Parathyroid adenoma (tissue), 2 donors: ENCODE measurements at regions not wholly inside any gene's neighbourhood (a gene's known extent, or its start where the extent isn't known, plus 50 kb on each side); places are given as distances from the start of the nearest gene placed in this dataset.

Experiments
- H2AFZ ChIP-seq: fragments of 300-600 bp; sonication (generic); one replicate; pipeline ENCODE4 v1.7.0; 2017; ENCODE audit warnings: antibody characterized with exemption, mild to moderate bottlenecking
- H3K27ac ChIP-seq: fragments of 300-600 bp; sonication (generic); one replicate; pipeline ENCODE4 v1.7.0; 2017
- H3K27me3 ChIP-seq: fragments of 300-600 bp; sonication (generic); one replicate; pipeline ENCODE4 v1.7.0; 2017; ENCODE audit warnings: low read length; ENCODE audit not compliant: control insufficient read depth, insufficient read depth
- H3K36me3 ChIP-seq: fragments of 300-600 bp; sonication (generic); one replicate; pipeline ENCODE4 v1.7.0; 2017; ENCODE audit warnings: low read length; ENCODE audit not compliant: control insufficient read depth, insufficient read depth
- H3K4me1 ChIP-seq: fragments of 300-600 bp; sonication (generic); one replicate; pipeline ENCODE4 v1.7.0; 2017; ENCODE audit warnings: control low read depth
- H3K4me2 ChIP-seq: fragments of 300-600 bp; sonication (generic); one replicate; pipeline ENCODE4 v1.7.0; 2017; ENCODE audit warnings: low read length
- H3K4me3 ChIP-seq: fragments of 300-600 bp; sonication (generic); one replicate; pipeline ENCODE4 v1.7.0; 2017; ENCODE audit warnings: low read depth, low read length
- H3K79me2 ChIP-seq: fragments of 300-600 bp; sonication (generic); one replicate; pipeline ENCODE4 v1.7.0; 2017; ENCODE audit warnings: control low read depth
- H3K9ac ChIP-seq: fragments of 300-600 bp; sonication (generic); one replicate; pipeline ENCODE4 v1.7.0; 2017; ENCODE audit warnings: mild to moderate bottlenecking
- H3K9me3 ChIP-seq: fragments of 300-600 bp; sonication (generic); one replicate; pipeline ENCODE4 v1.7.0; 2017; ENCODE audit warnings: low read length; ENCODE audit not compliant: control insufficient read depth
- TF ChIP-seq, protein P1 (sequence below): fragments of 300-600 bp; sonication (generic); IDR thresholded peaks from one replicate; pipeline ENCODE4 v1.7.0; 2017; ENCODE audit warnings: antibody characterized with exemption, mild to moderate bottlenecking
- donor health status: primary hyperparathyroidism.

DNA sequence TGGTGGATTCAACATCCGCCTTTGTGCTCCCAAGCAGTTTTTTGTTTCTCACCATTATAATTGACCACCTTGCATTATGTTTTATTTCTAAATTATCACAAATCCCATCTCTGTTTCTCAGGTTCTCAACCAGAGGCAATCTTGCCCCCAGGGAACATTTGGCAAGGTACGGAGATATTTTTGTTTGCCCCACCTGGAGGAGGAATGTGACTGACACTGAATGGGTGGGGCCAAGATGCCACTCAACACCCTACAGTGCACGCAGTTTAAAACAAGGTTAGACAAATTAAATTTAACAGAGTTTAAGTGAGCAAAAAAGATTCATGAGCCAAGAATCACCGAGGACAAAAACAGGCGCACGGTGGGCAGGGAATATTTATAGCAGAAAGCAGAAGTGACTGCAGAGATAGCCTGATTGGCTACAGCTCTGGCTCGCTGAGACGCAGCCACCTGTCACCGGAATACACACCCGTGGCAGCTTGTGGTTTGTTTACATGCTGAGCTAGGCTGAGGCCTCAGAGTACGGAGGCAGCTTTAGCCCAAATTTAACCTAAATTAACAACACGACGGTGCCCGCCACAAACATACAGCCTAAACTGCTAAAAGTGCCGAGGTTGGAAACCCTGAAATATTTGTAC, 150.0 kb upstream of the ALKAL2 start:
- H3K9ac ChIP-seq, result no peak overlapping the region
- no peaks in the 10 kb centered on the region for H3K79me2 ChIP-seq
- no peak overlapping the region for H2AFZ ChIP-seq
- no peaks in the 10 kb centered on the region for H3K4me1 ChIP-seq
- H3K4me2 ChIP-seq, result peak overlapping the region; percentile 50
- H3K36me3 ChIP-seq, result no peaks in the 10 kb centered on the region
- no peaks in the 10 kb centered on the region for H3K27me3 ChIP-seq
- TF ChIP-seq, protein P1, sequence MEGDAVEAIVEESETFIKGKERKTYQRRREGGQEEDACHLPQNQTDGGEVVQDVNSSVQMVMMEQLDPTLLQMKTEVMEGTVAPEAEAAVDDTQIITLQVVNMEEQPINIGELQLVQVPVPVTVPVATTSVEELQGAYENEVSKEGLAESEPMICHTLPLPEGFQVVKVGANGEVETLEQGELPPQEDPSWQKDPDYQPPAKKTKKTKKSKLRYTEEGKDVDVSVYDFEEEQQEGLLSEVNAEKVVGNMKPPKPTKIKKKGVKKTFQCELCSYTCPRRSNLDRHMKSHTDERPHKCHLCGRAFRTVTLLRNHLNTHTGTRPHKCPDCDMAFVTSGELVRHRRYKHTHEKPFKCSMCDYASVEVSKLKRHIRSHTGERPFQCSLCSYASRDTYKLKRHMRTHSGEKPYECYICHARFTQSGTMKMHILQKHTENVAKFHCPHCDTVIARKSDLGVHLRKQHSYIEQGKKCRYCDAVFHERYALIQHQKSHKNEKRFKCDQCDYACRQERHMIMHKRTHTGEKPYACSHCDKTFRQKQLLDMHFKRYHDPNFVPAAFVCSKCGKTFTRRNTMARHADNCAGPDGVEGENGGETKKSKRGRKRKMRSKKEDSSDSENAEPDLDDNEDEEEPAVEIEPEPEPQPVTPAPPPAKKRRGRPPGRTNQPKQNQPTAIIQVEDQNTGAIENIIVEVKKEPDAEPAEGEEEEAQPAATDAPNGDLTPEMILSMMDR, result no peak
- no peaks in the 10 kb centered on the region for H3K9me3 ChIP-seq
- no peak overlapping the region for H3K27ac ChIP-seq
- H3K4me3 ChIP-seq, result peak overlapping the region; percentile 11

DNA sequence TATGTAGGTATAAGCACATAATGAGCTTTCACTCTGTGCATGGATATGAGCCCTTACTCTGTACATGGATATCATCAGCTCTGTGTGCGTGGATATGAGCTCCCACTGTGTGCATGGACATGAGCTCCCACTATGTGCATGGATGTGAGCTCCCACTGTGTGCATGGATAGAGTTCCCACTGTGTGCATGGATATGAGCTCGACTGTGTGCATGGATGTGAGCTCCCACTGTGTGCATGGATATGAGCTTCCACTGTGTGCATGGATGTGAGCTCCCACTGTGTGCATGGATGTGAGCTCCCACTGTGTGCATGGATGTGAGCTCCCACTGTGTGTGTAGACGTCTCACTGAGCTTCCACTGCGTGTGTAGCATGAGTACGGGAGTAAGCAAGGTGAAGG, 149.3 kb upstream of the ALKAL2 start:
- H3K4me1 ChIP-seq, result no peaks in the 10 kb centered on the region
- H3K4me3 ChIP-seq, result no peak overlapping the region
- H2AFZ ChIP-seq, result no peak overlapping the region
- H3K9ac ChIP-seq, result no peak overlapping the region
- no peak overlapping the region for H3K4me2 ChIP-seq
- TF ChIP-seq, protein P1, result no peak
- no peaks in the 10 kb centered on the region for H3K36me3 ChIP-seq
- H3K27ac ChIP-seq, result no peak overlapping the region
- no peaks in the 10 kb centered on the region for H3K79me2 ChIP-seq
- H3K9me3 ChIP-seq, result no peaks in the 10 kb centered on the region
- H3K27me3 ChIP-seq, result no peaks in the 10 kb centered on the region

DNA sequence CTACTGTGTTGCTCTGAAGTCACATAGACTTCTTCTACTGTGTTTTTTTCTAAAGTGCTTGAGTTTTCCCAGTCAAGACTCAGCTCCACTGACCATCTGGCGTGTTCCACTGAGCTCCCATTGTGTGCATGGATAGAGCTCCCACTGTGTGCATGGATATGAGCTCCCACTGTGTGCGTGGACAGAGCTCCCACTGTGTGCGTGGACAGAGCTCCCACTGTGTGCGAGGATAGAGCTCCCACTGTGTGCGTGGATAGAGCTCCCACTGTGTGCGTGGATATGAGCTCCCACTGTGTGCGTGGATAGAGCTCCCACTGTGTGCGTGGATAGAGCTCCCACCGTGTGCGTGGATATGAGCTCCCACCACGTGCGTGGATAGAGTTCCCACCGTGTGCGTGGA, 148.3 kb upstream of the ALKAL2 start:
- H3K9me3 ChIP-seq, result no peaks in the 10 kb centered on the region
- no peak overlapping the region for H3K27ac ChIP-seq
- H3K4me2 ChIP-seq, result no peak overlapping the region
- H3K9ac ChIP-seq, result no peak overlapping the region
- no peaks in the 10 kb centered on the region for H3K79me2 ChIP-seq
- no peak overlapping the region for H3K4me3 ChIP-seq
- no peak overlapping the region for H2AFZ ChIP-seq
- TF ChIP-seq, protein P1, result no peak
- H3K27me3 ChIP-seq, result no peaks in the 10 kb centered on the region
- no peaks in the 10 kb centered on the region for H3K36me3 ChIP-seq
- H3K4me1 ChIP-seq, result no peaks in the 10 kb centered on the region

DNA sequence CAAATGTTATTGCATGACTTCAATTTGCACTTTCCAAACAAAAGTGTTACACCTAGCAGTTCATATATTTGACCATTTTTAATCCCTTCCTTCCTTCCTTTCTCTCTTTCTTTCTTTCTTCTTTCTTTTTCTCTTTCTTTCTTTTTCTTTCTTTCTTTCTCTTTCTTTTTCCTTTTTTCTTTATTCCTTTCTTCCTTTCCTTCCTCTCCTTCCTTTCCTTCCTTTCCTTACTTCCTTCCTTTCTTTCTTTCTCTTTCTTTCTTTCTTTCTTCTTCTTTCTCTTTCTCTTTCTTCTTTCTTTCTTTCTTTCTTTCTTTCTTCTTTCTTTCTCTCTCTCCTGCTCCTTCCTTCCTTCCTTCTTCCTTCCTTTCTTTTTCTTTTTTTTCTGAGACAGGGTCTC, 146.7 kb upstream of the ALKAL2 start:
- no peak overlapping the region for H3K27ac ChIP-seq
- H3K4me3 ChIP-seq, result no peak overlapping the region
- no peak overlapping the region for H3K9ac ChIP-seq
- H3K27me3 ChIP-seq, result no peaks in the 10 kb centered on the region
- no peaks in the 10 kb centered on the region for H3K4me1 ChIP-seq
- H3K36me3 ChIP-seq, result no peaks in the 10 kb centered on the region
- H3K4me2 ChIP-seq, result no peak overlapping the region
- H3K79me2 ChIP-seq, result no peaks in the 10 kb centered on the region
- TF ChIP-seq, protein P1, result no peak
- H2AFZ ChIP-seq, result no peak overlapping the region
- no peaks in the 10 kb centered on the region for H3K9me3 ChIP-seq

DNA sequence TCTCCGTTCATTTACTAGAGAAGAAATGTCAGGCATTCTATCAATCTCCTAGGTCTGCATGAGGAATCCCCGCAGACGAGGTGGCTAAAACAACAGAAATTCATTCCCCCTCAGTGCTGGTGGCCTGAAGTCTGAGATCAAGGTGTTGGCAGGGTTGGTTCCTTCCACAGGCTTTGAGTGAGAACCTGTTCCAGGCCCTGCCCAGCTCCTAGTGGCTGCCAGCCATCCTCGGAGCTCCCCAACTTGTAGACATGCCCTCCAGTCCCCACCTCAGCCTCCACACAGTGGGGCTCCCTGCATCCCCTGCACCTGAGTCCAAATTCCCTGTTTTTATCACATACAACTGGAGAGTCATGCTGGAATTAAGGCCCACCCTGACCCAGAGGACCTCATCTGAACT, 145.3 kb upstream of the ALKAL2 start:
- Histone ChIP-seq H3K4me1 (no peaks in the 10 kb centered on the region), H2AFZ (no peak overlapping the region), H3K36me3 (no peaks in the 10 kb centered on the region), H3K4me2 (no peak overlapping the region), H3K4me3 (no peak overlapping the region), H3K9me3 (no peaks in the 10 kb centered on the region), H3K27me3 (no peaks in the 10 kb centered on the region), H3K27ac (no peak overlapping the region), H3K79me2 (no peaks in the 10 kb centered on the region), H3K9ac (no peak overlapping the region)
- TF ChIP-seq, protein P1, result no peak
